ENCODE measurements at regions not wholly inside any gene's neighbourhood (a gene's known extent, or its start where the extent isn't known, plus 50 kb on each side); places are given as distances from the start of the nearest gene placed in this dataset.

- Mint-ChIP-seq H3K27ac (no peak overlapping the region), H3K27me3 (no peaks in the 10 kb centered on the region), H3K9me3 (peaks cover 0 to 4% (median 0%) of the 10 kb centered on the region in 7 donors), H3K36me3 (no peaks in the 10 kb centered on the region), H3K4me1 (no peaks in the 10 kb centered on the region), H3K4me3 (no peak overlapping the region)
- Histone ChIP-seq H3K27me3 (ENCODE audit: control insufficient read depth, insufficient read depth, low read length) (no peaks in the 10 kb centered on the region), H3K27ac (ENCODE audit: insufficient read depth, low read length, poor library complexity, severe bottlenecking) (no peak overlapping the region), H3K9me3 (ENCODE audit: control insufficient read depth in 2 of 2, low read length in 2 of 2) (no peaks in the 10 kb centered on the region), H3K4me1 (ENCODE audit: control insufficient read depth, insufficient read depth, low read length, poor library complexity, severe bottlenecking) (no peaks in the 10 kb centered on the region), H3K36me3 (ENCODE audit: control insufficient read depth, insufficient read depth, low read length) (no peaks in the 10 kb centered on the region), H3K4me3 (ENCODE audit: low read depth, low read length) (no peak overlapping the region)
- DNase-seq (no peak), ATAC-seq (ENCODE audit: low read depth in 2 of 2) (no peak)
Measured at GRCh38 chr19:30757837-30758617, 385.8 kb downstream of the ZNF536 start.

DNA sequence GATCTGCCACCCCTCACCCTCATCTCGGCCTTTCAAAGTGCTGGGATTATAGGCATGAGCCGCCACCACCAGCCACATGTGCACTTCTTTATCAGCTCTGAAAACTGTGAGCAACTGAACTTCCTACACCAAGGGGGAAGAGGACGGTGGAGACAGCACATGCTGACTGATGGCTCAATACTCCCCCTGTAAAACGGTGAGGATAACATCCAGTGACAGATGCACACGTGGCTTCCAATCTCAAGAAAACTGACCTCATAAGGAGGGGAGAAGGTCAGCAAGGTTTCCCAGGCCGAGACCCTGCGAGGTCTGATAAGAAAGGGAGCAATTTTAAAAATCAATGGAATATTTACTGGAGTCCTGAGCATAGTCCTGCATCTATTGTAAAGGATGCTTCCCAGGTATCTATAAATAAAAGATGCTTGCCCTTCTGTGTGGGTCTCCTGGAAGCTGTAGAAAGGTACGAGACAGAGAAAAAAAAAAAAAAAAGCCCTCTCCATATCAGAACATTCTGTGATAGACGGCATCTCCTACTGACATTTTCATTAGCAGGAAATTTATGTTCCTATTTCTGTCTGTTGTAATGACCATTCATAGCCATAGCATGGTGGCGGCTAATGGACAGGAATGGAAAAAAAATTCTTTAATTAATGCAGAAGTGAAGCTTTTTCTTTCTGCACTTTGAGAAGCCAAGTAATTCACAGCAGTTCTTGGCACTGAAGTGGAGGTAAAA lies 385.1 kb downstream of the ZNF536 start:
- Histone ChIP-seq H3K36me3 (ENCODE audit: control insufficient read depth, insufficient read depth, low read length) (no peaks in the 10 kb centered on the region), H3K27ac (ENCODE audit: insufficient read depth, low read length, poor library complexity, severe bottlenecking) (no peak overlapping the region), H3K4me1 (ENCODE audit: control insufficient read depth, insufficient read depth, low read length, poor library complexity, severe bottlenecking) (no peaks in the 10 kb centered on the region), H3K27me3 (ENCODE audit: control insufficient read depth, insufficient read depth, low read length) (no peaks in the 10 kb centered on the region), H3K9me3 (ENCODE audit: control insufficient read depth in 2 of 2, low read length in 2 of 2) (no peaks in the 10 kb centered on the region), H3K4me3 (ENCODE audit: low read depth, low read length) (no peak overlapping the region)
- no peak for ATAC-seq (ENCODE audit: low read depth in 2 of 2)
- no peak overlapping the region for H3K27ac Mint-ChIP-seq
- no peak for DNase-seq
- H3K4me1 Mint-ChIP-seq: no peaks in the 10 kb centered on the region
- H3K9me3 Mint-ChIP-seq: peaks cover 0 to 4% (median 0%) of the 10 kb centered on the region in 7 donors
- H3K27me3 Mint-ChIP-seq: no peaks in the 10 kb centered on the region
- no peaks in the 10 kb centered on the region for H3K36me3 Mint-ChIP-seq
- no peak overlapping the region for H3K4me3 Mint-ChIP-seq

DNA sequence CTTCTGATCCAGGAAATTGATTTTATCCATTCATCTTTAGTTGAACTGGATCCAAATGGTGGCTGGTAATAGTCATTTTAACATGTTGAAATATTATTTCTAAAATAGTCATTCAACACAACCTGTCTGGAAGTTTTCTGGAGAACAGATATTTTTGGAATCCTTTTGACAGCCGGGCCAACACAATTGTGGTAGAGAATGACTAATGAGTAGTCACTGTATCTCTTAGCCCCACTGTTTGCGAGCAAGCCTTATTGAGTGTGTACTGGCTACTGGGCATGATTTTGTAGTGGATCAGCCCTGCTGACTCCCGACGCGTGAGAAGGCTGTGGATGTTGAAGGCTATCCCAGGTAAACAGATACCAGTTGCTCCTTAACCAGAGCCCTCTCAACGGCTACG lies 383.4 kb downstream of the ZNF536 start:
- no peaks in the 10 kb centered on the region for H3K27me3 Mint-ChIP-seq
- DNase-seq (no peak), ATAC-seq (ENCODE audit: low read depth in 2 of 2) (no peak)
- Histone ChIP-seq H3K36me3 (ENCODE audit: control insufficient read depth, insufficient read depth, low read length) (no peaks in the 10 kb centered on the region), H3K27me3 (ENCODE audit: control insufficient read depth, insufficient read depth, low read length) (no peaks in the 10 kb centered on the region), H3K9me3 (ENCODE audit: control insufficient read depth in 2 of 2, low read length in 2 of 2) (no peaks in the 10 kb centered on the region), H3K27ac (ENCODE audit: insufficient read depth, low read length, poor library complexity, severe bottlenecking) (no peak overlapping the region), H3K4me3 (ENCODE audit: low read depth, low read length) (no peak overlapping the region), H3K4me1 (ENCODE audit: control insufficient read depth, insufficient read depth, low read length, poor library complexity, severe bottlenecking) (no peaks in the 10 kb centered on the region)
- no peaks in the 10 kb centered on the region for H3K4me1 Mint-ChIP-seq
- H3K9me3 Mint-ChIP-seq: peaks cover 0 to 5% (median under 1%) of the 10 kb centered on the region in 7 donors
- H3K36me3 Mint-ChIP-seq: no peaks in the 10 kb centered on the region
- no peak overlapping the region for H3K4me3 Mint-ChIP-seq
- no peak overlapping the region for H3K27ac Mint-ChIP-seq

DNA sequence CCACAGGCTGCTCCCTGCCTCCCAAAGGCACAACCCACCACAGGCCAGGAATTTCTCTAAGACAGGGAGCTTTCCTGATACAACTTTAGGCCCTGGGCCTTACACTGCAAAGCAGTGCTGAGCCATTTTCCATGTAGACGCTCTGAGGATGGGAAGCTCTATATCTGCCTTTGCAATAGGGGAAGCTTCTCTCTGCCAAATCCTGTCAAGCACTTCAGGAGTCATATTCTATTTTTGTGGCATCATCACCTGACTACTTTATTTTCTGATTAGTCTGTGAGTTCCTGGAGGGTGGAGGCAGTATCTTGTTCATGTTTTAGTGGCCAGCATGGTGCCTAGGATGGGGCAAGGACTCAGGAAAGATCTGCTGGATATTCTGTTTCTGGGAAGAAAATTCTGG lies 382.0 kb downstream of the ZNF536 start:
- Mint-ChIP-seq H3K9me3 (peaks cover 0 to 14% (median 7%) of the 10 kb centered on the region in 7 donors), H3K4me1 (no peaks in the 10 kb centered on the region), H3K27me3 (no peaks in the 10 kb centered on the region), H3K27ac (no peak overlapping the region), H3K36me3 (no peaks in the 10 kb centered on the region), H3K4me3 (no peak overlapping the region)
- H3K9me3 ChIP-seq (ENCODE audit: control insufficient read depth in 2 of 2, low read length in 2 of 2): no peaks in the 10 kb centered on the region
- ATAC-seq (ENCODE audit: low read depth in 2 of 2) (no peak), DNase-seq (no peak)
- no peak overlapping the region for H3K4me3 ChIP-seq (ENCODE audit: low read depth, low read length)
- H3K27ac ChIP-seq (ENCODE audit: insufficient read depth, low read length, poor library complexity, severe bottlenecking): no peak overlapping the region
- no peaks in the 10 kb centered on the region for H3K27me3 ChIP-seq (ENCODE audit: control insufficient read depth, insufficient read depth, low read length)
- no peaks in the 10 kb centered on the region for H3K36me3 ChIP-seq (ENCODE audit: control insufficient read depth, insufficient read depth, low read length)
- no peaks in the 10 kb centered on the region for H3K4me1 ChIP-seq (ENCODE audit: control insufficient read depth, insufficient read depth, low read length, poor library complexity, severe bottlenecking)

GRCh38 chr19:30752876-30753275 lies 380.7 kb downstream of the ZNF536 start:
- H3K36me3 ChIP-seq (ENCODE audit: control insufficient read depth, insufficient read depth, low read length): no peaks in the 10 kb centered on the region
- H3K9me3 ChIP-seq (ENCODE audit: control insufficient read depth in 2 of 2, low read length in 2 of 2): no peaks in the 10 kb centered on the region
- DNase-seq: no peak
- no peak overlapping the region for H3K27ac ChIP-seq (ENCODE audit: insufficient read depth, low read length, poor library complexity, severe bottlenecking)
- Mint-ChIP-seq H3K27me3 (no peaks in the 10 kb centered on the region), H3K4me3 (no peak overlapping the region), H3K27ac (no peak overlapping the region), H3K4me1 (no peaks in the 10 kb centered on the region), H3K36me3 (no peaks in the 10 kb centered on the region), H3K9me3 (peaks cover 0 to 18% (median 7%) of the 10 kb centered on the region in 7 donors)
- H3K4me3 ChIP-seq (ENCODE audit: low read depth, low read length): no peak overlapping the region
- H3K4me1 ChIP-seq (ENCODE audit: control insufficient read depth, insufficient read depth, low read length, poor library complexity, severe bottlenecking): no peaks in the 10 kb centered on the region
- H3K27me3 ChIP-seq (ENCODE audit: control insufficient read depth, insufficient read depth, low read length): no peaks in the 10 kb centered on the region
- ATAC-seq (ENCODE audit: low read depth in 2 of 2): no peak

DNA sequence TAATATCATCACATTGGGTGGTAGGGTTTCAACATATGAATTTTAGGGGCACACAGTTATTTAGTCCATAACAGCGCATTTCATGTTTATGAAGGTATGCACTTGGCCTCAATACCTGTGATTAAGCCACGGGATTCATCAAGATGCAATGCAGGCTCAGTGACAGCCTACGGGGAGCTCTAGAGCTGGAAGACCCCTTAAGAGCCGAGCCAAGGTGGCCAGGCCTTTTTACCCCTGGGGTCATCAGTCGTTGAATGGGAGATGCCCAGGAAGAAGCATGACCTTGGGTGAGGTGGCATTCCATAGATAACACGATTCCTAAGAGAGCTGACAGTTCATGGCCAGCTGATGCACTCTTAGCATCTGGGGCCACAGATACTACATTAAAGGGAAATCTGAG lies 380.0 kb downstream of the ZNF536 start:
- no peak overlapping the region for H3K27ac ChIP-seq (ENCODE audit: insufficient read depth, low read length, poor library complexity, severe bottlenecking)
- no peak overlapping the region for H3K4me3 ChIP-seq (ENCODE audit: low read depth, low read length)
- H3K36me3 ChIP-seq (ENCODE audit: control insufficient read depth, insufficient read depth, low read length): no peaks in the 10 kb centered on the region
- DNase-seq (no peak), ATAC-seq (ENCODE audit: low read depth in 2 of 2) (no peak)
- no peaks in the 10 kb centered on the region for H3K4me1 ChIP-seq (ENCODE audit: control insufficient read depth, insufficient read depth, low read length, poor library complexity, severe bottlenecking)
- Mint-ChIP-seq H3K36me3 (no peaks in the 10 kb centered on the region), H3K9me3 (peaks cover 0 to 18% (median 7%) of the 10 kb centered on the region in 7 donors), H3K27ac (no peak overlapping the region), H3K27me3 (no peaks in the 10 kb centered on the region), H3K4me3 (no peak overlapping the region), H3K4me1 (no peaks in the 10 kb centered on the region)
- H3K27me3 ChIP-seq (ENCODE audit: control insufficient read depth, insufficient read depth, low read length): no peaks in the 10 kb centered on the region
- H3K9me3 ChIP-seq (ENCODE audit: control insufficient read depth in 2 of 2, low read length in 2 of 2): no peaks in the 10 kb centered on the region

DNA sequence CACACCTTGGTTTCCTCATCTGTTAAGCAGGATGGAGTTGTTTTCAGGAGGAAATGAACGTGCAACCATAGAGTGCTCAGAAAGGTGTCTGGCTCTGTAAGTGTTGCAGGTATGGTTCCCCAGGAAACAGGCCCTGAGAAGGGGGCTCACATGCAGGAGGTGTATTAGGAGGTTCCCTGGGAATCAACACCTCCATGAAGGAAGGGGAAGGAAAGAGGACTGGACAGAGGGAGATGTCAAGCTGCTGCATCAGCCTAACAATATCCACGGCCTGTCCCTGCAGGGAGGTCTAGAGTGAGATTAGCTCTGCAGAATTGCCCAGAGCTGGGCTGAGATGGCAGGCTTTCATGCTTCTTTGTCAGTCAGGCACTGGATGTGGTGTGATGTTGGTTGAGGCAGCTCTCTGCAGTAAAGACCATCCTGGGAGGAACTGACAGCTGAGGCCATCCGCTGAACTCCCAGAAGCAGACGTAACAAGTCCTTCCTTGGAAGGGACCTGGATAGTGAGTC lies 373.3 kb downstream of the ZNF536 start:
- ATAC-seq (ENCODE audit: low read depth in 2 of 2) (no peak), DNase-seq (no peak)
- no peak overlapping the region for H3K27ac Mint-ChIP-seq
- H3K4me3 Mint-ChIP-seq: no peak overlapping the region
- H3K36me3 Mint-ChIP-seq: no peaks in the 10 kb centered on the region
- Histone ChIP-seq H3K4me1 (ENCODE audit: control insufficient read depth, insufficient read depth, low read length, poor library complexity, severe bottlenecking) (no peaks in the 10 kb centered on the region), H3K27me3 (ENCODE audit: control insufficient read depth, insufficient read depth, low read length) (no peaks in the 10 kb centered on the region), H3K36me3 (ENCODE audit: control insufficient read depth, insufficient read depth, low read length) (no peaks in the 10 kb centered on the region), H3K4me3 (ENCODE audit: low read depth, low read length) (no peak overlapping the region), H3K9me3 (ENCODE audit: control insufficient read depth in 2 of 2, low read length in 2 of 2) (no peaks in the 10 kb centered on the region), H3K27ac (ENCODE audit: insufficient read depth, low read length, poor library complexity, severe bottlenecking) (no peak overlapping the region)
- peaks cover 4% of the 10 kb centered on the region for H3K27me3 Mint-ChIP-seq
- peaks cover 0 to 17% (median 5%) of the 10 kb centered on the region in 7 donors for H3K9me3 Mint-ChIP-seq
- no peaks in the 10 kb centered on the region for H3K4me1 Mint-ChIP-seq

All from CD4-positive, CD25-positive, alpha-beta regulatory T cell (primary cell).